ENCODE measurements at regions not wholly inside any gene's neighbourhood (a gene's known extent, or its start where the extent isn't known, plus 50 kb on each side); places are given as distances from the start of the nearest gene placed in this dataset.

- DNase-seq (ENCODE audit: low spot score), result no peak
These were observed 223.0 kb upstream of the CDIN1 start for GRCh38 chr15:36356466-36356865.

- DNase-seq (ENCODE audit: low spot score), result no peak
These were observed 222.3 kb upstream of the CDIN1 start for GRCh38 chr15:36356978-36357601.

GRCh38 chr15:36358094-36358493, 221.3 kb upstream of the CDIN1 start:
- DNase-seq (ENCODE audit: low spot score), result no peak

GRCh38 chr15:36358523-36358922, 220.9 kb upstream of the CDIN1 start:
- no peak for DNase-seq (ENCODE audit: low spot score)

GRCh38 chr15:36359286-36359685, 220.1 kb upstream of the CDIN1 start:
- no peak for DNase-seq (ENCODE audit: low spot score)

- DNase-seq (ENCODE audit: low spot score), result no peak
These were observed 218.0 kb upstream of the CDIN1 start for GRCh38 chr15:36361351-36361870.

GRCh38 chr15:36362509-36362915, 216.9 kb upstream of the CDIN1 start:
- DNase-seq (ENCODE audit: low spot score), result no peak

GRCh38 chr15:36363335-36363734, 216.1 kb upstream of the CDIN1 start:
- DNase-seq (ENCODE audit: low spot score), result no peak

GRCh38 chr15:36364377-36364776, 215.0 kb upstream of the CDIN1 start:
- no peak for DNase-seq (ENCODE audit: low spot score)

- no peak for DNase-seq (ENCODE audit: low spot score)
These were observed 213.5 kb upstream of the CDIN1 start for GRCh38 chr15:36365963-36366362.

- DNase-seq (ENCODE audit: low spot score), result no peak
These were observed 209.2 kb upstream of the CDIN1 start for GRCh38 chr15:36370051-36370730.

- DNase-seq (ENCODE audit: low spot score), result no peak
These were observed 208.7 kb upstream of the CDIN1 start for GRCh38 chr15:36370731-36371112.

- no peak for DNase-seq (ENCODE audit: low spot score)
These were observed 207.9 kb upstream of the CDIN1 start for GRCh38 chr15:36371509-36371908.

- DNase-seq (ENCODE audit: low spot score), result no peak
These were observed 206.5 kb upstream of the CDIN1 start for GRCh38 chr15:36372968-36373367.

- no peak for DNase-seq (ENCODE audit: low spot score)
These were observed 205.9 kb upstream of the CDIN1 start for GRCh38 chr15:36373550-36373949.

- no peak for DNase-seq (ENCODE audit: low spot score)
These were observed 190.3 kb upstream of the CDIN1 start for GRCh38 chr15:36389107-36389506.

- no peak for DNase-seq (ENCODE audit: low spot score)
These were observed 188.9 kb upstream of the CDIN1 start for GRCh38 chr15:36390491-36390890.

GRCh38 chr15:36392676-36393266, 186.7 kb upstream of the CDIN1 start:
- DNase-seq (ENCODE audit: low spot score), result no peak

GRCh38 chr15:36398212-36398611, 181.2 kb upstream of the CDIN1 start:
- DNase-seq (ENCODE audit: low spot score), result no peak

GRCh38 chr15:36399276-36399675, 180.2 kb upstream of the CDIN1 start:
- no peak for DNase-seq (ENCODE audit: low spot score)

GRCh38 chr15:36400936-36401585, 178.4 kb upstream of the CDIN1 start:
- DNase-seq (ENCODE audit: low spot score), result no peak

- no peak for DNase-seq (ENCODE audit: low spot score)
These were observed 177.8 kb upstream of the CDIN1 start for GRCh38 chr15:36401586-36401966.

GRCh38 chr15:36403351-36403750, 176.1 kb upstream of the CDIN1 start:
- DNase-seq (ENCODE audit: low spot score), result no peak
